H9 (cell line): ENCODE measurements at regions not wholly inside any gene's neighbourhood (a gene's known extent, or its start where the extent isn't known, plus 50 kb on each side); places are given as distances from the start of the nearest gene placed in this dataset.

Experiments used
- DNase-seq: peaks from one replicate; pipeline ENCODE4 v3.0.0-alpha.2; 2017
- H2AFZ ChIP-seq: one replicate; pipeline ENCODE4 v1.6.1; 2013; ENCODE audit warnings: mild to moderate bottlenecking, low read length, control low read depth, moderate library complexity
- H2AK5ac ChIP-seq: 2 replicates; pipeline ENCODE4 v1.6.1; 2013; ENCODE audit warnings: low read length, control low read depth, mixed read lengths; ENCODE audit not compliant: insufficient read length
- H2BK120ac ChIP-seq: one replicate; pipeline ENCODE4 v1.6.1; 2013; ENCODE audit warnings: low read depth, mild to moderate bottlenecking, low read length, control low read depth, inconsistent platforms; ENCODE audit not compliant: poor library complexity, severe bottlenecking
- H2BK12ac ChIP-seq: 2 replicates; pipeline ENCODE4 v1.6.1; 2013; ENCODE audit warnings: low read length, control low read depth, mixed read lengths, low read depth; ENCODE audit not compliant: insufficient read length
- H2BK15ac ChIP-seq: 2 replicates; pipeline ENCODE4 v1.6.1; 2013; ENCODE audit warnings: low read depth, low read length, control low read depth
- H2BK20ac ChIP-seq: one replicate; pipeline ENCODE4 v1.6.1; 2013; ENCODE audit warnings: low read depth, mild to moderate bottlenecking, low read length, control low read depth, inconsistent platforms; ENCODE audit not compliant: poor library complexity, severe bottlenecking
- H2BK5ac ChIP-seq: 2 replicates; pipeline ENCODE4 v1.6.1; 2013; ENCODE audit warnings: low read length, control low read depth, mixed read lengths; ENCODE audit not compliant: insufficient read length
- H3K14ac ChIP-seq: 2 replicates; pipeline ENCODE4 v1.6.1; 2013; ENCODE audit warnings: low read length, control low read depth; ENCODE audit not compliant: insufficient read depth
- H3K18ac ChIP-seq: 2 replicates; pipeline ENCODE4 v1.6.1; 2013; ENCODE audit warnings: low read depth, mild to moderate bottlenecking, mixed read lengths, low read length, control low read depth; ENCODE audit not compliant: insufficient read length
- H3K23ac ChIP-seq: 2 replicates; pipeline ENCODE4 v1.6.1; 2013; ENCODE audit warnings: low read length, control low read depth, mixed read lengths, low read depth; ENCODE audit not compliant: insufficient read length
- H3K23me2 ChIP-seq: 2 replicates; pipeline ENCODE4 v1.6.1; 2013; ENCODE audit warnings: low read depth, mild to moderate bottlenecking, mixed read lengths, low read length, control low read depth; ENCODE audit not compliant: insufficient read length, poor library complexity, severe bottlenecking
- H3K27ac ChIP-seq: 2 replicates; pipeline ENCODE4 v1.5.1; 2013; ENCODE audit warnings: low read length, control low read depth, mixed read lengths, low read depth; ENCODE audit not compliant: insufficient read length
- H3K27me3 ChIP-seq: 2 replicates; pipeline ENCODE4 v1.6.1; 2013; ENCODE audit warnings: low read length, control low read depth, inconsistent platforms; ENCODE audit not compliant: insufficient read depth
- H3K4ac ChIP-seq: 2 replicates; pipeline ENCODE4 v1.6.1; 2013; ENCODE audit warnings: low read depth, mild to moderate bottlenecking, control low read depth, inconsistent platforms, low read length, moderate library complexity
- H3K4me1 ChIP-seq: 2 replicates; pipeline ENCODE4 v1.6.1; 2013; ENCODE audit warnings: low read length, control low read depth, inconsistent platforms; ENCODE audit not compliant: insufficient read depth
- H3K4me2 ChIP-seq: 2 replicates; pipeline ENCODE4 v1.6.1; 2013; ENCODE audit warnings: low read length, control low read depth, mixed read lengths; ENCODE audit not compliant: insufficient read length, insufficient read depth
- H3K56ac ChIP-seq: 2 replicates; pipeline ENCODE4 v1.6.1; 2013; ENCODE audit warnings: low read depth, mild to moderate bottlenecking, mixed read lengths, low read length, control low read depth; ENCODE audit not compliant: insufficient read length
- H3K79me1 ChIP-seq: 2 replicates; pipeline ENCODE4 v1.6.1; 2013; ENCODE audit warnings: low read depth, mild to moderate bottlenecking, moderate library complexity, low read length, control low read depth, inconsistent platforms; ENCODE audit not compliant: insufficient read depth, poor library complexity, severe bottlenecking
- H3K79me2 ChIP-seq: 2 replicates; pipeline ENCODE4 v1.6.1; 2013; ENCODE audit warnings: low read length, control low read depth, inconsistent platforms; ENCODE audit not compliant: insufficient read depth
- H3K9ac ChIP-seq: 2 replicates; pipeline ENCODE4 v1.6.1; 2013; ENCODE audit warnings: low read length, control low read depth, mixed read lengths; ENCODE audit not compliant: insufficient read length; ENCODE audit errors: extremely low read depth
- H3K9me3 ChIP-seq: one replicate; pipeline ENCODE4 v1.6.1; 2013; ENCODE audit warnings: low read depth, low read length, inconsistent platforms; ENCODE audit not compliant: control insufficient read depth
- H3T11ph ChIP-seq: one replicate; pipeline ENCODE4 v1.6.1; 2013; ENCODE audit warnings: mild to moderate bottlenecking, low read length, control low read depth, inconsistent platforms
- H4K20me1 ChIP-seq: one replicate; pipeline ENCODE4 v1.6.1; 2013; ENCODE audit not compliant: control insufficient read depth, insufficient read length, insufficient read depth
- H4K5ac ChIP-seq: 2 replicates; pipeline ENCODE4 v1.6.1; 2013; ENCODE audit warnings: low read depth, mild to moderate bottlenecking, mixed read lengths, low read length, control low read depth; ENCODE audit not compliant: insufficient read length
- H4K8ac ChIP-seq: replicated peaks from 2 replicates; pipeline ENCODE4 v1.6.1; 2013; ENCODE audit warnings: low read length, control low read depth, mixed read lengths, low read depth; ENCODE audit not compliant: insufficient read length
- H4K91ac ChIP-seq: 2 replicates; pipeline ENCODE4 v1.6.1; 2013; ENCODE audit warnings: low read depth, mild to moderate bottlenecking, moderate library complexity, mixed read lengths, low read length, control low read depth; ENCODE audit not compliant: insufficient read length
- H3K27ac Mint-ChIP-seq, 3 experiments: 2 replicates in 2 of 3; 3 replicates in 1 of 3; pipeline ENCODE4 v1.8.0; 2020 to 2021; ENCODE audit warnings: mixed read lengths in 3 of 3, mild to moderate bottlenecking in 1 of 3, moderate library complexity in 1 of 3
- H3K27me3 Mint-ChIP-seq: 2 replicates; pipeline ENCODE4 v1.8.0; 2021; ENCODE audit warnings: low read depth, mild to moderate bottlenecking, moderate library complexity, mixed read lengths
- H3K36me3 Mint-ChIP-seq, 3 experiments: 2 replicates in 2 of 3; 3 replicates in 1 of 3; pipeline ENCODE4 v1.8.0; 2020 to 2021; ENCODE audit warnings: low read depth in 3 of 3, mixed read lengths in 3 of 3; ENCODE audit not compliant: insufficient read depth in 1 of 3
- H3K4me1 Mint-ChIP-seq, 2 experiments: 2 replicates each; pipeline ENCODE4 v1.8.0; 2020; ENCODE audit warnings: mixed read lengths in 2 of 2
- H3K4me3 Mint-ChIP-seq, 2 experiments: 2 replicates in 1 of 2; 3 replicates in 1 of 2; pipeline ENCODE4 v1.8.0; 2020 to 2021; ENCODE audit warnings: mild to moderate bottlenecking in 2 of 2, mixed read lengths in 2 of 2, moderate library complexity in 1 of 2
- H3K9me3 Mint-ChIP-seq, 2 experiments: 2 replicates in 1 of 2; 3 replicates in 1 of 2; pipeline ENCODE4 v1.8.0; 2020; ENCODE audit warnings: mild to moderate bottlenecking in 2 of 2, mixed read lengths in 2 of 2, moderate library complexity in 1 of 2
- WGBS: extraction: QIAGEN DNeasy Blood & Tissue Kit; methylation state at CpG from one replicate; pipeline ENCODE4 v1.1.7; 2013; ENCODE audit warnings: missing lambda C conversion rate, low lambda C conversion rate, mixed read lengths; ENCODE audit not compliant: insufficient read length; ENCODE audit errors: extremely low coverage; 5-methylcytosine and 5-hydroxymethylcytosine counted together
- TF ChIP-seq, protein P1 (sequence below): fragments of 200-600 bp; sonication (generic); conservative IDR thresholded peaks from 3 replicates; pipeline ENCODE4 v1.8.0; 2021; ENCODE audit warnings: antibody characterized with exemption, mild to moderate bottlenecking

- H3K23ac ChIP-seq, result no peak overlapping the region
- no peak overlapping the region for H2BK5ac ChIP-seq
- H3K14ac ChIP-seq, result no peak overlapping the region
- H3K56ac ChIP-seq, result no peak overlapping the region
- no peak overlapping the region for H2BK15ac ChIP-seq
- no peak overlapping the region for H2BK12ac ChIP-seq
- H3K79me2 ChIP-seq, result no peaks in the 10 kb centered on the region
- H3K4me2 ChIP-seq, result peak overlapping the region; percentile 6
- H2BK20ac ChIP-seq, result no peak overlapping the region
- no peak overlapping the region for H3K9ac ChIP-seq
- no peaks in the 10 kb centered on the region for H3K9me3 ChIP-seq
- DNase-seq, result peak; percentile 30
- no peak overlapping the region for H3K18ac ChIP-seq
- H4K91ac ChIP-seq, result no peak overlapping the region
- H4K20me1 ChIP-seq, result no peaks in the 10 kb centered on the region
- no peak overlapping the region for H4K5ac ChIP-seq
- H4K8ac ChIP-seq, result no peak overlapping the region
- H2AFZ ChIP-seq, result no peak overlapping the region
- no peaks in the 10 kb centered on the region; the same call in 1 of the 2 replicates for H3K27me3 ChIP-seq
- no peak overlapping the region for H3K4ac ChIP-seq
- H3K4me1 ChIP-seq, result peaks cover 6% of the 10 kb centered on the region
- H2AK5ac ChIP-seq, result no peak overlapping the region
- TF ChIP-seq, protein P1, sequence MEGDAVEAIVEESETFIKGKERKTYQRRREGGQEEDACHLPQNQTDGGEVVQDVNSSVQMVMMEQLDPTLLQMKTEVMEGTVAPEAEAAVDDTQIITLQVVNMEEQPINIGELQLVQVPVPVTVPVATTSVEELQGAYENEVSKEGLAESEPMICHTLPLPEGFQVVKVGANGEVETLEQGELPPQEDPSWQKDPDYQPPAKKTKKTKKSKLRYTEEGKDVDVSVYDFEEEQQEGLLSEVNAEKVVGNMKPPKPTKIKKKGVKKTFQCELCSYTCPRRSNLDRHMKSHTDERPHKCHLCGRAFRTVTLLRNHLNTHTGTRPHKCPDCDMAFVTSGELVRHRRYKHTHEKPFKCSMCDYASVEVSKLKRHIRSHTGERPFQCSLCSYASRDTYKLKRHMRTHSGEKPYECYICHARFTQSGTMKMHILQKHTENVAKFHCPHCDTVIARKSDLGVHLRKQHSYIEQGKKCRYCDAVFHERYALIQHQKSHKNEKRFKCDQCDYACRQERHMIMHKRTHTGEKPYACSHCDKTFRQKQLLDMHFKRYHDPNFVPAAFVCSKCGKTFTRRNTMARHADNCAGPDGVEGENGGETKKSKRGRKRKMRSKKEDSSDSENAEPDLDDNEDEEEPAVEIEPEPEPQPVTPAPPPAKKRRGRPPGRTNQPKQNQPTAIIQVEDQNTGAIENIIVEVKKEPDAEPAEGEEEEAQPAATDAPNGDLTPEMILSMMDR, result no peak
- no peak overlapping the region for H3T11ph ChIP-seq
- 91% methylated on average over 1 of the region's 2 CpGs for WGBS
- 0 out of 5 replicates have a peak overlapping the region, but pooled peaks of 1 of the 2 experiments have one; percentile 15 for H3K4me3 Mint-ChIP-seq
- H3K23me2 ChIP-seq, result no peaks in the 10 kb centered on the region
- peaks cover 79% of the 10 kb centered on the region for H3K27me3 Mint-ChIP-seq
- peaks cover 26 to 31% of the 10 kb centered on the region in 2 experiments for H3K9me3 Mint-ChIP-seq
- no peak overlapping the region for H2BK120ac ChIP-seq
- H3K79me1 ChIP-seq, result no peaks in the 10 kb centered on the region
- H3K27ac Mint-ChIP-seq, result no peak overlapping the region
- no peak overlapping the region for H3K27ac ChIP-seq
- peaks cover 4 to 25% (median 11%) of the 10 kb centered on the region in 3 experiments; a peak in 5 of 7 replicates for H3K36me3 Mint-ChIP-seq
- H3K4me1 Mint-ChIP-seq, result peaks cover 24 to 38% of the 10 kb centered on the region in 2 experiments
These were observed 186.6 kb downstream of the RAP2B start for GRCh38 chr3:153348457-153349107.
